Lung (tissue), 9 donors: ENCODE measurements at regions not wholly inside any gene's neighbourhood (a gene's known extent, or its start where the extent isn't known, plus 50 kb on each side); places are given as distances from the start of the nearest gene placed in this dataset.
"Not testable (repeated sequence)": the region's sequence is repeated elsewhere in the genome, so short reads cannot be mapped to it uniquely, and the experiment has no call there.

ENCODE experiments used
- ATAC-seq: fragments of 200-7000 bp; cut with Tn5 transposase; one replicate; pipeline ENCODE4 v1.9.1; 2020; ENCODE audit warnings: moderate number of reproducible peaks; ENCODE audit not compliant: insufficient read depth, low FRiP score
- DNase-seq, 3 donors: peaks; one replicate each; pipeline ENCODE4 v3.0.0-alpha.2; 2013 to 2017
- H3K27ac ChIP-seq, 2 donors: one replicate each; pipeline ENCODE4 v1.5.1; 2013; ENCODE audit warnings: mild to moderate bottlenecking in 2 of 2, moderate library complexity in 2 of 2, control low read depth in 1 of 2, inconsistent platforms in 1 of 2, low read depth in 1 of 2, low read length in 1 of 2
- H3K27me3 ChIP-seq, 3 donors: one replicate each; pipeline ENCODE4 v1.5.1; 2013; ENCODE audit warnings: low read length in 2 of 3; ENCODE audit not compliant: control insufficient read depth in 3 of 3, insufficient read depth in 3 of 3
- H3K36me3 ChIP-seq, 4 donors: one replicate each; pipeline ENCODE4 v1.5.1; 2013; ENCODE audit warnings: low read length in 4 of 4, mild to moderate bottlenecking in 1 of 4, moderate library complexity in 1 of 4; ENCODE audit not compliant: control insufficient read depth in 4 of 4, insufficient read depth in 4 of 4
- H3K4me1 ChIP-seq, 5 donors: one replicate each; pipeline ENCODE4 v1.5.1; 2013; ENCODE audit warnings: low read length in 5 of 5, mild to moderate bottlenecking in 2 of 5, moderate library complexity in 1 of 5; ENCODE audit not compliant: control insufficient read depth in 5 of 5, insufficient read depth in 5 of 5
- H3K4me3 ChIP-seq: one replicate; pipeline ENCODE4 v1.5.1; 2013; ENCODE audit warnings: mild to moderate bottlenecking, control low read depth, moderate library complexity
- H3K9ac ChIP-seq, 2 donors: one replicate each; pipeline ENCODE4 v1.5.1; 2013; ENCODE audit warnings: low read length in 2 of 2, control low read depth in 1 of 2; ENCODE audit not compliant: insufficient read depth in 1 of 2
- H3K9me3 ChIP-seq, 4 donors: one replicate each; pipeline ENCODE4 v1.5.1; 2013; ENCODE audit warnings: low read length in 3 of 4, mild to moderate bottlenecking in 1 of 4, moderate library complexity in 1 of 4; ENCODE audit not compliant: control insufficient read depth in 4 of 4, insufficient read depth in 3 of 4
- WGBS, 2 donors: extraction: QIAGEN DNeasy Blood & Tissue Kit; methylation state at CpG; one replicate each; pipeline ENCODE4 v1.1.7; 2013; 5-methylcytosine and 5-hydroxymethylcytosine counted together
- donor health status: Bipolar disorder and iron deficiency.
- donor health status: healthy.
- donor health status: DM: yes; HTN: yes; CAD: no.

DNA sequence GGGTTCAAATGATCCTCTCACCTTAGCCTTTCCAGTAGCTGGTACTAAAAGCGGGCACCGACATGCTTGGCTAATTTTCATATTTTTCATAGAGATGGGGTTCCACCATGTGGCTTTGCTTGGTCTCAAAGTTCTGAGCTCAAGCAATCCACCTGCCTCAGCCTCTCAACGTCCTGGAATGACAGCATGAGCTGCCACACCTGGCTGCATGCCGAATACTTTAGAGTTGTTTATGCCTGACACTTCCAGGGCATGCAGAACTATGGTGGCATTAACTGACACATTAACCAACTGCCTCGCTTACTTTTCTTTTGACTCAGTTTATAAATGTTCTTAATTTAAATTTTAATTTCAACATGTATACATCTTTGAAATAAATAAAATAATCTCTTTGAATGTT, 135.8 kb downstream of the CCDC74A start:
- H3K36me3 ChIP-seq, DNase-seq, H3K9ac ChIP-seq, H3K4me1 ChIP-seq, H3K9me3 ChIP-seq, H3K27ac ChIP-seq, ATAC-seq, H3K27me3 ChIP-seq, H3K4me3 ChIP-seq: not testable (repeated sequence)
- 71 to 73% methylated on average over 5 of the region's 5 CpGs for WGBS, 2 donors

DNA sequence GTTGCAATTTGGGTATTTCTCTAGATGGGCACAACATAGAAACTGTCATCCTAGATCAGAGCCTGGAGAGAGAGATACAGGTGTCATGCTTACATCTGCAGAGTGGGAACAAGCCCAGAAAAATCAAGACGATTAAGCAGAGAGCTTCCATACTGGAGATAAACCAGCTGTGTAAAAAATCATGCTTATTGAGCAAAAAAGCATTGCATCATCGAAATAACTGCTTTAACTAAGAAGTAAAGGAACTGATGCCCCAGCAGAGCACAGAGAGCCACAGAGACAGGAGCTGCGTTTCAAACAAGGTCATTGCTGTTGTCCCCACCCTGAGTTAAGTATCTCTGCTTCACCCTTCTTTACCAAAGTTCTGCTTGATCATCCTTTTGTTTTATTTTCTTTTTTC, 138.0 kb downstream of the CCDC74A start:
- H3K4me1 ChIP-seq, H3K9ac ChIP-seq, H3K27me3 ChIP-seq, H3K9me3 ChIP-seq, ATAC-seq, H3K36me3 ChIP-seq, H3K4me3 ChIP-seq, H3K27ac ChIP-seq: not testable (repeated sequence)
- DNase-seq = peak in 2 of 3 donors; percentile 11 to 36
- 44 to 54% methylated on average over 3 of the region's 3 CpGs for WGBS, 2 donors

DNA sequence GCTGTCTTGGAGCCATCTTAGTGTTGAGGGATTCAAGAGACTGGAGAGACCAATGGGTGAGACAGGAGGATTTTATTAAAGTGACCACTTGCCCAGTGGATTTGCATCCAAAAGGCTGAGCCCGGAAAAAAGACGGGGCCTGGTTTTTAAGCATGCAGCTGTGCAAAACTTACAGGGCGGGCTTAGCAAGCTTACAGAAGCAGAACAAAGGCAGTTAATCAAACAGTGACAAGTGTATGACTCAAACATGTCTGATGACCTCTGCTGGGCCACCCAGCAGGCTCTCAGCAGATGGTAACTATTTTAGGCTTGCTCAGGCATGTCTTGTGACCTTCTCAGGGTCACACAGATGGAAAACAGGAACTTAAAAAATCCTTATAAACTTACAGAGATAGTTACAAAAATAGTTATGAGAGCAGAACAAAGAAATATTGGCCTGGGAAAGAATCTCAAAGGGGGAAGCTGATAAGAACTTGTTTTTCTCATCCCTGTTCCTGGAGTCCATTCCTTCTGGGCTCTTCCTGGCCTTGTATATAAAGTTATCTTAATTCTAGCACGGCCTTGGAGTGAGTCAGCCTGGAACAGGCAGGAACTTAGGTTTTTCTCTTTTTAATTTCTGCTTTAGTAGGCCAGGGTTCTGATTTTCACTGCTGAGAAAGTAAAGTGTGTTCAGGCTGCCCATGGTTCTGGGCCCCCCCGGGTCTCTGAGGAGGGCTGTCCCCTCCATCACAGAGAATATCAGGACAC, 141.3 kb downstream of the CCDC74A start:
- H3K9me3 ChIP-seq, H3K4me1 ChIP-seq, H3K36me3 ChIP-seq, H3K4me3 ChIP-seq, H3K9ac ChIP-seq, H3K27me3 ChIP-seq, ATAC-seq: not testable (repeated sequence)
- peak in 1 of 3 donors; percentile 8 for DNase-seq
- peak overlapping the region in 1 of 2 donors; percentile 54 for H3K27ac ChIP-seq
- 56 to 82% methylated on average over 5 of the region's 5 CpGs for WGBS, 2 donors

DNA sequence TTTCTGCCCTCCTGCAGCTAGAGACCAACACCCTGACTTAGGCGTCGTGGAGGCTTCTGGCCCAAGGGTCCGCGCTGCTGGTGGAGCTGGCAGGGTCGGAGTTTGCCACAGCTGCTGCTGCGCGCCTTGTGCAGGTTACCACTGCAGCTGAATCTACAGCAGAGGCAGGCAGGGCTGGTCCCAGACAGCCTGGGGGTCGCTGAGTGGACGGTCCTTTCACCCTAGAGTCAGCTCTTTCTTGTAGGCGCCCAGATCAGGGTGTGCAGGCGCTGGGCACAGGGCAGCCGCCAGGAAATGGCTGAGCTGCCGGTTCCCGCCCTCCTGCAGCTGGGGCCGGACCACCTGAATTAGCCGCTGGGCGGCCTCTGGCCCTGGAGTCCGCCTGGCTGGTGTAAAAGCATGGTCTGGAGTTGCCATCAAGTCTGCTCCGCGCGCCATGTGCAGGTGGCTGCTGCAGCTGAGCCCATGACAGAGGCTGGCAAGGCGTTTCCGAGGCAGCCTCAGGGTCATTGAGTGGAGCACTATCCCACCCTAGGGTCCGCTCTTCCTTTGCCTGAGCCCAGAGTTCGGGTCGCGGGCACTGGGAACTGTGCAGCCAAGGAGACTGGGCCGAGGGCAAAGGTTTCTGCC, 144.3 kb downstream of the CCDC74A start:
- WGBS, 2 donors = 61 to 66% methylated on average over 27 to 28 of the region's 28 CpGs
- not testable (repeated sequence) for H3K4me3 ChIP-seq, H3K4me1 ChIP-seq, DNase-seq, H3K9ac ChIP-seq, H3K36me3 ChIP-seq, H3K9me3 ChIP-seq, H3K27ac ChIP-seq, ATAC-seq
- H3K27me3 ChIP-seq = peaks cover 0 to 15% (median 10%) of the 10 kb centered on the region in 3 donors

DNA sequence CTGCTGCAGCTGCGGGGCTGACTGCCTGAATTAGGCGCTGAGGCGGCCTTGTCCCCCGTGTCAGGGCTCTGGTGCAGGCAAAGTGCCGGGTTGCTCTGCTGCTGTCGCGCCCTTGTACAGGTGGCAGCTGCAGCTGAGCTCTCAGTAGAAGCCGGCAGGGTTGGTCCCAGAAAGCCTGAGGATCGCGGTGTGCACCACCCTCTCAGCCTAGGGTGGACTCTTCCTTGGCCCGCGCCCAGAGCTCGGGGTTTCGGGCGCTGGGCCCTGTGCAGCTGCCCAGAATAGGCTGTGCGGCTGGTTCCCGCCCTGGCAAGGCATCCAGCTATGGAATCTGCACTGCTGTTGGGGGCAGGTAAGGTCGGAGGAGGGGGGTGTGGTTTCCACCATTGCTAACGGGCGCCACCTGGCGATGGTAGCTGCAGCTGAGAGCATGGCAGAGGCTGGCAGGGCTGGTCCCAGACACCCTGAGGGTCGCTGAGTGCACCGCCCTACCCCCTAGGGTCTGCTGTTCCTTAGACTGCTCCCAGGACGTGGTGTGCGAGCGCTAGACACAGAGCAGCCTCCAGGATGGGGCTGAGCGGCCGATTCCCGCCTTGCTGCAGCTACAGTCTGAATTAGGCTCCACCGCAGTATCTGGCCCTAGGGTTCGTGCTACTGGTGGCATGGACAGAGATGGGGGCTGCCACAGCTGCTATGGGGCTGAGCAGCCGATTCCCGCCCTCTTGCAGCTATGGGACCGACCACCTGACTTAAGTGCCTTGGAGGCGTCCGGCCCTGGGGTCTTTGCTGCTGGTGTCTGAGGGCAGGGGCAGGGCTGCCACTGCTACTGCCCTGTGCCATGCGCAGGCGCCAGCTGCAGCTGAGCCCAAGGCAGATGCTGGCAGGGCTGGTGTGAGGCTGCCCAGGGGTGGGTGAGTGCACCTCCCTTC, 145.0 kb downstream of the CCDC74A start:
- not testable (repeated sequence) for H3K4me1 ChIP-seq, H3K9ac ChIP-seq, H3K9me3 ChIP-seq, H3K36me3 ChIP-seq, H3K27ac ChIP-seq, H3K4me3 ChIP-seq
- 6% methylated on average over 37 to 38 of the region's 38 CpGs for WGBS, 2 donors
- peaks cover 0 to 15% (median 10%) of the 10 kb centered on the region in 3 donors for H3K27me3 ChIP-seq
- peak; percentile 94 for ATAC-seq
- peak; percentile 27 to 66 (median 64) for DNase-seq
